ENCODE measurements at regions not wholly inside any gene's neighbourhood (a gene's known extent, or its start where the extent isn't known, plus 50 kb on each side); places are given as distances from the start of the nearest gene placed in this dataset.

DNA sequence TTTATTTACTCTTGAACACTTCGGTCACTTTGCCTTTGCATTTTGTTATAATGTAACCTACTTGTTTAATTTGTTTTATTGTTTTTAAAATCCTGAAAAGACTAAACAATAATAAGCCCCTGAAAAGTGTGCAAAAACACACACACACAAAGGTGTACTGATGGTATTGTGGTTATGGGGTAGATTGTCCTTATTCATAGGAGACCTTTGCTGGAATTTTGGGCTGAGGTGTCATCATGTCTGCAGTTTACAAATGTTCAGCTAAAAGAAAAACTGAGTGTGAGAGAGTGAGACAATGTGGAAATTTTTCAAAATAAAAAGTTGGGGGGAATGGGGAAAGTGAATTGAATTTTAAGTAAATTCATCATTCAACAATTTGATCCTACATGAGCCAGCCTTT, 174.9 kb downstream of the QDPR start:
- intact Hi-C loops (cut with DNase I; ENCODE audit: low total_unique reads): no loop called here
- H3K4me1 ChIP-seq: no peaks in the 10 kb centered on the region
- no peaks in the 10 kb centered on the region for H3K36me3 ChIP-seq
- H3K4me3 ChIP-seq: no peak overlapping the region
- no peaks in the 10 kb centered on the region for H3K27me3 ChIP-seq
- H3K27ac ChIP-seq: no peak overlapping the region
- no peak for DNase-seq
- TF ChIP-seq CTCF (IDR thresholded peaks at IDR 0.05): no peak
- no peaks in the 10 kb centered on the region for H3K9me3 ChIP-seq

- Histone ChIP-seq H3K27me3 (no peaks in the 10 kb centered on the region), H3K36me3 (no peaks in the 10 kb centered on the region), H3K4me1 (no peaks in the 10 kb centered on the region), H3K27ac (no peak overlapping the region), H3K9me3 (no peaks in the 10 kb centered on the region), H3K4me3 (no peak overlapping the region)
- DNase-seq: no peak
- intact Hi-C loops (cut with DNase I; ENCODE audit: low total_unique reads): no loop called here
- TF ChIP-seq CTCF (IDR thresholded peaks at IDR 0.05): no peak
These were observed 175.3 kb downstream of the QDPR start for GRCh38 chr4:17336524-17336961.

DNA sequence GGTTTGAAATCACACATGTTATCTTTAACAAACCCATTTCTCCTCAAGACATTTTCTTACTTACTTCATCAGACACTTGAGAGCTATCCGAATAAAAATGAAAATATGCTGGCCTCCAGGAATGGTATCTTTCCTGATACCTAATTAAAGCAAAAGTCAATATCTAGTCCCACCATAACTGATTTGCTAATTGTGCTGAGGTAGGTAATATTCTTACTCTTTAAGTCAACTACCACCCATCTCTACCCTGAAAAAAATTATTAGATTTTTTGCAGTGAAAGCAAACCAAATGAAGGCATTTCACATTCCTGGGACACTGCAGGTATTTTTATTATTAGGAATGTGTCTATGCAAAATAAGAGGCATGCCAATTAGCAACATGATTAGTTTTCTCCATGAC, 175.8 kb downstream of the QDPR start:
- intact Hi-C loops (cut with DNase I; ENCODE audit: low total_unique reads): no loop called here
- no peaks in the 10 kb centered on the region for H3K4me1 ChIP-seq
- H3K36me3 ChIP-seq: no peaks in the 10 kb centered on the region
- no peak overlapping the region for H3K27ac ChIP-seq
- no peak for TF ChIP-seq CTCF (IDR thresholded peaks at IDR 0.05)
- H3K27me3 ChIP-seq: no peaks in the 10 kb centered on the region
- H3K4me3 ChIP-seq: no peak overlapping the region
- H3K9me3 ChIP-seq: no peaks in the 10 kb centered on the region
- no peak for DNase-seq

- intact Hi-C loops (cut with DNase I; ENCODE audit: low total_unique reads): no loop called here
- H3K27me3 ChIP-seq: no peaks in the 10 kb centered on the region
These were observed 176.5 kb downstream of the QDPR start for GRCh38 chr4:17335371-17335770.

DNA sequence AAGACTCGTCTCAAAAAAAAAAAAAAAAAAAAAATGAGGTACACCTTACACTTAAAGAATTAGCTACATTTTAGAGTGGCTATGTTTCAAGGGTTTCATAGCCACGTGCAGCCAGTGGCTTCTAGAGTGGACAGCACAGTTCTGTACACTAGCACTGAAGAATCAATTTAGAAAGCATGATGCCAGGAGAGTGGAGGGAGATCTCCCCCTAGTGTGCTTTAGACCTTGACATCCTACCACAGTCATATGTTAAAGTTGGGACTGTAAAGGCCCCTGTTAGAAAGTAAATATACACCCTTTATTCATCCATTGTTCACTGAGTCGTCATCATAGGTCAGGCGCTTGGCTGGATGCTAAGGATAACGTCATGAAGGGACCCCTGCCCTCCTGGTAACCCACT, 179.4 kb downstream of the QDPR start:
- intact Hi-C loops (cut with DNase I; ENCODE audit: low total_unique reads): no loop called here
- no peaks in the 10 kb centered on the region for H3K27me3 ChIP-seq

More at GRCh38 chr4:17335371-17335770, 176.5 kb downstream of the QDPR start:
- no peak overlapping the region for H3K27ac ChIP-seq
- no peak for DNase-seq
- no peaks in the 10 kb centered on the region for H3K4me1 ChIP-seq
- H3K36me3 ChIP-seq: no peaks in the 10 kb centered on the region
- no peak overlapping the region for H3K4me3 ChIP-seq
- no peaks in the 10 kb centered on the region for H3K9me3 ChIP-seq
- TF ChIP-seq CTCF (IDR thresholded peaks at IDR 0.05): no peak

More for the DNA sequence above, 179.4 kb downstream of the QDPR start:
- H3K4me1 ChIP-seq: no peaks in the 10 kb centered on the region
- no peak for TF ChIP-seq CTCF (IDR thresholded peaks at IDR 0.05)
- no peaks in the 10 kb centered on the region for H3K36me3 ChIP-seq
- H3K4me3 ChIP-seq: no peak overlapping the region
- DNase-seq: no peak
- H3K27ac ChIP-seq: no peak overlapping the region
- no peaks in the 10 kb centered on the region for H3K9me3 ChIP-seq

All from tibial artery (tissue), 4 donors.